Sigmoid colon (tissue), 3 donors: ENCODE measurements at regions not wholly inside any gene's neighbourhood (a gene's known extent, or its start where the extent isn't known, plus 50 kb on each side); places are given as distances from the start of the nearest gene placed in this dataset.

ENCODE experiments used
- CTCF ChIP-seq, 4 experiments: fragments of 450-650 bp in 3 of 4; fragments of 200-600 bp in 1 of 4; IDR thresholded peaks; one replicate each; pipeline ENCODE4 v1.5.1; 2016 to 2019; ENCODE audit warnings: antibody characterized with exemption in 4 of 4, mild to moderate bottlenecking in 3 of 4, moderate library complexity in 2 of 4
- POLR2A ChIP-seq, 2 donors: fragments of 450-650 bp; IDR thresholded peaks; one replicate each; pipeline ENCODE4 v1.6.1; 2016; ENCODE audit warnings: antibody characterized with exemption in 2 of 2, mild to moderate bottlenecking in 2 of 2, moderate library complexity in 2 of 2

GRCh38 chr3:78410077-78410476 lies 1357.7 kb downstream of the ROBO1 start:
- no peak for TF ChIP-seq CTCF (IDR thresholded peaks at IDR 0.05)
- no peak for TF ChIP-seq POLR2A (IDR thresholded peaks at IDR 0.05)
